Large intestine (tissue), 3 donors: ENCODE measurements at regions not wholly inside any gene's neighbourhood (a gene's known extent, or its start where the extent isn't known, plus 50 kb on each side); places are given as distances from the start of the nearest gene placed in this dataset.

ENCODE experiments used
- DNase-seq, 2 donors: peaks; one replicate each; pipeline versions ENCODE4 v3.0.0 to v3.0.0-alpha.2; 2013
- H3K27ac ChIP-seq: one replicate; pipeline ENCODE4 v1.5.1; 2013; ENCODE audit warnings: low read length
- H3K27me3 ChIP-seq: 2 replicates; pipeline ENCODE4 v1.6.1; 2013; ENCODE audit warnings: low read length; ENCODE audit not compliant: control insufficient read depth, insufficient read depth
- H3K36me3 ChIP-seq: 2 replicates; pipeline ENCODE4 v1.6.1; 2013; ENCODE audit warnings: low read length; ENCODE audit not compliant: control insufficient read depth, insufficient read depth
- H3K4me1 ChIP-seq: one replicate; pipeline ENCODE4 v1.6.1; 2013; ENCODE audit warnings: low read length; ENCODE audit not compliant: control insufficient read depth, insufficient read depth
- H3K4me3 ChIP-seq: one replicate; pipeline ENCODE4 v1.5.1; 2013; ENCODE audit warnings: low read length
- H3K9me3 ChIP-seq: one replicate; pipeline ENCODE4 v1.6.1; 2013; ENCODE audit warnings: mild to moderate bottlenecking, low read depth, low read length, moderate library complexity; ENCODE audit not compliant: control insufficient read depth
- WGBS: methylation state at CpG from one replicate; pipeline ENCODE4 v1.1.5; 2013; ENCODE audit warnings: low lambda C conversion rate; ENCODE audit not compliant: insufficient coverage; 5-methylcytosine and 5-hydroxymethylcytosine counted together

GRCh38 chr16:60346256-60346655, 1612.1 kb upstream of the GOT2 start:
- H3K4me1 ChIP-seq = no peaks in the 10 kb centered on the region
- H3K27me3 ChIP-seq = no peaks in the 10 kb centered on the region
- DNase-seq = no peak
- H3K4me3 ChIP-seq = no peak overlapping the region
- peaks cover 2% of the 10 kb centered on the region for H3K9me3 ChIP-seq
- H3K27ac ChIP-seq = no peak overlapping the region
- 80% methylated on average over 1 of the region's 1 CpG for WGBS
- H3K36me3 ChIP-seq = no peaks in the 10 kb centered on the region

- no peaks in the 10 kb centered on the region for H3K9me3 ChIP-seq
- no peaks in the 10 kb centered on the region for H3K27me3 ChIP-seq
- no peak overlapping the region for H3K4me3 ChIP-seq
- no peaks in the 10 kb centered on the region for H3K36me3 ChIP-seq
- DNase-seq = no peak
- 93% methylated on average over 3 of the region's 4 CpGs for WGBS
- no peaks in the 10 kb centered on the region for H3K4me1 ChIP-seq
- H3K27ac ChIP-seq = no peak overlapping the region
These were observed 1603.6 kb upstream of the GOT2 start for GRCh38 chr16:60337671-60338070.

GRCh38 chr16:60331168-60331567, 1597.1 kb upstream of the GOT2 start:
- no peak overlapping the region for H3K4me3 ChIP-seq
- DNase-seq = no peak
- H3K27me3 ChIP-seq = no peaks in the 10 kb centered on the region
- H3K9me3 ChIP-seq = no peaks in the 10 kb centered on the region
- no peaks in the 10 kb centered on the region for H3K36me3 ChIP-seq
- H3K4me1 ChIP-seq = no peaks in the 10 kb centered on the region
- WGBS = 80% methylated on average over 1 of the region's 2 CpGs
- H3K27ac ChIP-seq = no peak overlapping the region

GRCh38 chr16:60329108-60329507, 1595.0 kb upstream of the GOT2 start:
- DNase-seq = no peak
- no peaks in the 10 kb centered on the region for H3K27me3 ChIP-seq
- no peaks in the 10 kb centered on the region for H3K36me3 ChIP-seq
- H3K9me3 ChIP-seq = no peaks in the 10 kb centered on the region
- no peaks in the 10 kb centered on the region for H3K4me1 ChIP-seq
- no peak overlapping the region for H3K27ac ChIP-seq
- no peak overlapping the region for H3K4me3 ChIP-seq
- WGBS = no CpG with 5 or more reads among the region's 2 CpGs

- H3K27ac ChIP-seq = no peak overlapping the region
- H3K4me1 ChIP-seq = no peaks in the 10 kb centered on the region
- WGBS = no CpG with 5 or more reads among the region's 1 CpG
- DNase-seq = no peak
- H3K36me3 ChIP-seq = no peaks in the 10 kb centered on the region
- no peaks in the 10 kb centered on the region for H3K27me3 ChIP-seq
- no peaks in the 10 kb centered on the region for H3K9me3 ChIP-seq
- no peak overlapping the region for H3K4me3 ChIP-seq
These were observed 1594.0 kb upstream of the GOT2 start for GRCh38 chr16:60328152-60328551.

- H3K27me3 ChIP-seq = no peaks in the 10 kb centered on the region
- H3K4me3 ChIP-seq = no peak overlapping the region
- no peaks in the 10 kb centered on the region for H3K9me3 ChIP-seq
- no peak overlapping the region for H3K27ac ChIP-seq
- no CpG with 5 or more reads among the region's 2 CpGs for WGBS
- DNase-seq = no peak
- no peaks in the 10 kb centered on the region for H3K36me3 ChIP-seq
- no peaks in the 10 kb centered on the region for H3K4me1 ChIP-seq
These were observed 1584.4 kb upstream of the GOT2 start for GRCh38 chr16:60318486-60318885.

- no peaks in the 10 kb centered on the region for H3K4me1 ChIP-seq
- 60% methylated on average over 1 of the region's 1 CpG for WGBS
- no peak for DNase-seq
- no peaks in the 10 kb centered on the region for H3K9me3 ChIP-seq
- H3K27me3 ChIP-seq = no peaks in the 10 kb centered on the region
- H3K27ac ChIP-seq = no peak overlapping the region
- no peak overlapping the region for H3K4me3 ChIP-seq
- no peaks in the 10 kb centered on the region for H3K36me3 ChIP-seq
These were observed 1576.8 kb upstream of the GOT2 start for GRCh38 chr16:60310846-60311445.

GRCh38 chr16:60304720-60305119, 1570.6 kb upstream of the GOT2 start:
- Histone ChIP-seq H3K4me1 (no peaks in the 10 kb centered on the region), H3K4me3 (no peak overlapping the region), H3K27me3 (no peaks in the 10 kb centered on the region), H3K9me3 (no peaks in the 10 kb centered on the region), H3K27ac (no peak overlapping the region), H3K36me3 (no peaks in the 10 kb centered on the region)
- no peak for DNase-seq
- 100% methylated on average over 1 of the region's 2 CpGs for WGBS

GRCh38 chr16:60304066-60304465, 1570.0 kb upstream of the GOT2 start:
- Histone ChIP-seq H3K9me3 (no peaks in the 10 kb centered on the region), H3K27me3 (no peaks in the 10 kb centered on the region), H3K36me3 (no peaks in the 10 kb centered on the region), H3K4me3 (no peak overlapping the region), H3K4me1 (no peaks in the 10 kb centered on the region), H3K27ac (no peak overlapping the region)
- DNase-seq = no peak
- no CpG with 5 or more reads among the region's 4 CpGs for WGBS

GRCh38 chr16:60302676-60303075, 1568.6 kb upstream of the GOT2 start:
- DNase-seq = no peak
- no peaks in the 10 kb centered on the region for H3K9me3 ChIP-seq

GRCh38 chr16:60302261-60302660, 1568.1 kb upstream of the GOT2 start:
- WGBS = 67% methylated on average over 1 of the region's 2 CpGs

More at GRCh38 chr16:60302676-60303075, 1568.6 kb upstream of the GOT2 start:
- no peaks in the 10 kb centered on the region for H3K36me3 ChIP-seq
- no peak overlapping the region for H3K27ac ChIP-seq
- no peak overlapping the region for H3K4me3 ChIP-seq
- no peaks in the 10 kb centered on the region for H3K27me3 ChIP-seq
- no peaks in the 10 kb centered on the region for H3K4me1 ChIP-seq
- WGBS = 70% methylated on average over 2 of the region's 2 CpGs

More at GRCh38 chr16:60302261-60302660, 1568.1 kb upstream of the GOT2 start:
- H3K9me3 ChIP-seq = no peaks in the 10 kb centered on the region
- no peaks in the 10 kb centered on the region for H3K27me3 ChIP-seq
- H3K36me3 ChIP-seq = no peaks in the 10 kb centered on the region
- H3K4me1 ChIP-seq = no peaks in the 10 kb centered on the region
- H3K27ac ChIP-seq = no peak overlapping the region
- DNase-seq = no peak
- H3K4me3 ChIP-seq = no peak overlapping the region
